Astrocyte of the cerebellum (primary cell): ENCODE measurements at regions not wholly inside any gene's neighbourhood (a gene's known extent, or its start where the extent isn't known, plus 50 kb on each side); places are given as distances from the start of the nearest gene placed in this dataset.
"Not testable (repeated sequence)": the region's sequence is repeated elsewhere in the genome, so short reads cannot be mapped to it uniquely, and the experiment has no call there.

ENCODE experiments used
- DNase-seq: peaks from one replicate; pipeline ENCODE4 v3.0.0-alpha.2; 2011; ENCODE audit warnings: low read depth
- H3K4me3 ChIP-seq: 2 replicates; pipeline ENCODE4 v1.5.1; 2011; ENCODE audit warnings: mild to moderate bottlenecking, low read depth, low read length, moderate library complexity
- CTCF ChIP-seq: IDR thresholded peaks from 2 replicates; pipeline ENCODE4 v1.5.1; 2012; ENCODE audit warnings: low read length, low read depth, moderate library complexity, mild to moderate bottlenecking; ENCODE audit errors: missing control alignments
- in situ Hi-C: cut with HindIII; loops from 2 replicates; pipeline ENCODE4 v1.10.0; 2017; ENCODE audit warnings: low sequenced_read_pairs

GRCh38 chr1:45258059-45258650 lies 51.8 kb upstream of the ZSWIM5 start:
- DNase-seq, result no peak
- no peak overlapping the region for H3K4me3 ChIP-seq
- no peak for TF ChIP-seq CTCF
- in situ Hi-C loops, result no loop called here

GRCh38 chr1:45259053-45259452 lies 52.6 kb upstream of the ZSWIM5 start:
- no peak overlapping the region for H3K4me3 ChIP-seq
- no peak for TF ChIP-seq CTCF
- no peak for DNase-seq
- in situ Hi-C loops, result no loop called here

DNA sequence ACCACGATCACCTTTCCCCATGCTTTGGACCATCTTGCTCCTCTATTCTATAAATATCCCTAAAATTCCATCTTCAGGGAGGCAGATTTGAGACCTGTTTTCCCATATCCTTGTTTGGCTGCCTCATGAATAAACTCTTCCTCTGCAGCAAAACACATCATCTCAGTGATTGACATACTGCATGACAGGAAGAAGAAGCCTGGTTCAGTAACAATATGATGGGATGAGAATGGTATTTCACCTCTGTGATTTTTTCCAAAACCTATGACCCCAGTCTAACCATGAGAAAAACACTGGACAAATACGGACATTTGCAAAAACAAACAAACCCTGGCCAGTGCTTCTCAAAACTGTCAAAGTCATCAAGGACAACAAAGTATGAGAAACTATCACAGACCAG lies 53.8 kb upstream of the ZSWIM5 start:
- no peak for TF ChIP-seq CTCF
- H3K4me3 ChIP-seq, result no peak overlapping the region
- in situ Hi-C loops, result no loop called here
- DNase-seq, result no peak

DNA sequence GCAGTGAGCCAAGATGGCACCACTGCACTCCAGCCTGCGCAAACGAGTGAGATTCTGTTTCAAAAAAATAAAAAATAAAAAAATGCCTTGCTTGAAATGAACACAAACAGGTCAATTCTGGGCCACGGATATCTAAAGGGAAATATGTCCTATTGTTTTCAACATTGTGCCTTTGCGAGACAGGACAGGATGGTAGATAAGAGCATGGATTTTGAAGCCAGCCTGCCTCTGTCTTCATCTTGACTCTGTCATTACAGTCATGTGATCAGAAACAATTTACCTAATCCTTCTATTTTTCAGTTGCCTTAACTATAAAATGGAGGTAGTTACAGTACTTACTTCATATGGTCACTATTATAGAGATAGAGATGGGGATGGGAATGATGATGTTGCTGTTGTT lies 56.7 kb upstream of the ZSWIM5 start:
- H3K4me3 ChIP-seq, result no peak overlapping the region
- no peak for TF ChIP-seq CTCF
- in situ Hi-C loops, result no loop called here
- DNase-seq, result no peak

- H3K4me3 ChIP-seq, result no peak overlapping the region
- in situ Hi-C loops, result no loop called here
- TF ChIP-seq CTCF, result no peak
- no peak for DNase-seq
These were observed 58.8 kb upstream of the ZSWIM5 start for GRCh38 chr1:45265244-45265643.

DNA sequence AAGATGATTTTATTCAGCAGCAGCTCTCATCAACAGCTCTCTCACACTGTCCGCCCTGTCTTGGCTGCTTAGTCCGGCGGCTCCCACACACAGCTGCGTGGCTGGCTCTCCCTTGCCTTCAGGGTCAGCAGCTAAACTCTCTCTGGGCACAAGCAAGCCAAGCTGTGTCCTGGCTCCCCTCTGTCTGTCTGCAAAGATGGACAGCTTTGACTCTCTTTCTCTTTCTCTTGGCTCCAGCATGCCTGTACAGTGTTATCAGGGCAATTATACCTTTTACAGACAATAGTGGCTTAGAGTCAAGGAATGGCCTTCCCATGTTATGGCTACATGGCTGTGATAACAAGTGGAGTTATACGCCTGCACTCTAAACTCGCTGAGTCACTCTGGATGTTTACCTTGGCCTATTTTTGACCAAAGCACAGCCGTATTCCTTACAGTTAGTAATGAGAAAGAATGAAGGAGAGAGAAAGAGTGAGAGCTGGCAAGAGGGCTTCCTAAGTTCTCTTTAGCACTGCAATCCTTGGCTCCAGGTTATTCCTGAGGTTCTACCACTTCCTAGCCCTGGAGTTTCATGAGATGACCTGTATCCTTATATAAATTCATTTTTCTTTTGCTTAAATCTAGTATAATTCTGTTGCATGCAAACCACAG lies 59.9 kb upstream of the ZSWIM5 start:
- in situ Hi-C loops, result no loop called here
- DNase-seq, result peak; percentile 76
- no peak overlapping the region for H3K4me3 ChIP-seq
- no peak for TF ChIP-seq CTCF

GRCh38 chr1:45268310-45268709 lies 58.4 kb upstream of the HPDL start:
- H3K4me3 ChIP-seq, in situ Hi-C loops, DNase-seq: not testable (repeated sequence)

- DNase-seq, H3K4me3 ChIP-seq, in situ Hi-C loops: not testable (repeated sequence)
These were observed 54.4 kb upstream of the HPDL start for GRCh38 chr1:45272267-45272666.
